ENCODE measurements at regions not wholly inside any gene's neighbourhood (a gene's known extent, or its start where the extent isn't known, plus 50 kb on each side); places are given as distances from the start of the nearest gene placed in this dataset.

GRCh38 chr2:126822921-126823320 lies 75.8 kb upstream of the TEX51 start:
- intact Hi-C loops (cut with DNase I) = no loop called here

GRCh38 chr2:126823951-126824350 lies 74.7 kb upstream of the TEX51 start:
- intact Hi-C loops (cut with DNase I) = no loop called here
- no peaks in the 10 kb centered on the region for H3K4me1 ChIP-seq (ENCODE audit: control insufficient read depth in 2 of 3, insufficient read depth in 2 of 3, low read depth in 1 of 3, low read length in 3 of 3)
- no peaks in the 10 kb centered on the region for H3K27me3 ChIP-seq (ENCODE audit: control insufficient read depth, insufficient read depth, low read length)
- H3K9me3 ChIP-seq (ENCODE audit: control insufficient read depth in 2 of 3, insufficient read depth in 1 of 3, low read length in 3 of 3) = no peaks in the 10 kb centered on the region
- H3K27ac ChIP-seq (ENCODE audit: low read depth in 2 of 2, low read length in 2 of 2) = no peak overlapping the region
- H3K4me3 ChIP-seq (ENCODE audit: low read length in 3 of 3) = no peak overlapping the region
- DNase-seq = no peak
- no peak for TF ChIP-seq CTCF (IDR thresholded peaks at IDR 0.05; ENCODE audit: borderline replicate concordance, extremely low read depth, insufficient read depth)
- FAIRE-seq = no peak
- no peak overlapping the region for H3K9ac ChIP-seq (ENCODE audit: low read length in 3 of 3)
- no peaks in the 10 kb centered on the region for H3K36me3 ChIP-seq (ENCODE audit: control insufficient read depth in 2 of 3, insufficient read depth in 3 of 3, low read length in 3 of 3)

More at GRCh38 chr2:126822921-126823320, 75.8 kb upstream of the TEX51 start:
- Histone ChIP-seq H3K27me3 (ENCODE audit: control insufficient read depth, insufficient read depth, low read length) (no peaks in the 10 kb centered on the region), H3K27ac (ENCODE audit: low read depth in 2 of 2, low read length in 2 of 2) (no peak overlapping the region), H3K9me3 (ENCODE audit: control insufficient read depth in 2 of 3, insufficient read depth in 1 of 3, low read length in 3 of 3) (no peaks in the 10 kb centered on the region), H3K4me1 (ENCODE audit: control insufficient read depth in 2 of 3, insufficient read depth in 2 of 3, low read depth in 1 of 3, low read length in 3 of 3) (no peaks in the 10 kb centered on the region), H3K9ac (ENCODE audit: low read length in 3 of 3) (no peak overlapping the region), H3K36me3 (ENCODE audit: control insufficient read depth in 2 of 3, insufficient read depth in 3 of 3, low read length in 3 of 3) (no peaks in the 10 kb centered on the region), H3K4me3 (ENCODE audit: low read length in 3 of 3) (no peak overlapping the region)
- DNase-seq (no peak), FAIRE-seq (no peak)
- no peak for TF ChIP-seq CTCF (IDR thresholded peaks at IDR 0.05; ENCODE audit: borderline replicate concordance, extremely low read depth, insufficient read depth)

- Histone ChIP-seq H3K4me3 (ENCODE audit: low read length in 3 of 3) (no peak overlapping the region), H3K4me1 (ENCODE audit: control insufficient read depth in 2 of 3, insufficient read depth in 2 of 3, low read depth in 1 of 3, low read length in 3 of 3) (no peaks in the 10 kb centered on the region), H3K9me3 (ENCODE audit: control insufficient read depth in 2 of 3, insufficient read depth in 1 of 3, low read length in 3 of 3) (no peaks in the 10 kb centered on the region), H3K27ac (ENCODE audit: low read depth in 2 of 2, low read length in 2 of 2) (no peak overlapping the region), H3K27me3 (ENCODE audit: control insufficient read depth, insufficient read depth, low read length) (no peaks in the 10 kb centered on the region), H3K9ac (ENCODE audit: low read length in 3 of 3) (no peak overlapping the region), H3K36me3 (ENCODE audit: control insufficient read depth in 2 of 3, insufficient read depth in 3 of 3, low read length in 3 of 3) (no peaks in the 10 kb centered on the region)
- no peak for FAIRE-seq
- DNase-seq = no peak
- intact Hi-C loops (cut with DNase I) = no loop called here
- no peak for TF ChIP-seq CTCF (IDR thresholded peaks at IDR 0.05; ENCODE audit: borderline replicate concordance, extremely low read depth, insufficient read depth)
These were observed 74.0 kb upstream of the TEX51 start for GRCh38 chr2:126824663-126825062.

GRCh38 chr2:126825316-126825715 lies 73.4 kb upstream of the TEX51 start:
- TF ChIP-seq CTCF (IDR thresholded peaks at IDR 0.05; ENCODE audit: borderline replicate concordance, extremely low read depth, insufficient read depth) = no peak
- no peak for DNase-seq
- intact Hi-C loops (cut with DNase I) = no loop called here

More at GRCh38 chr2:126825316-126825715, 73.4 kb upstream of the TEX51 start:
- Histone ChIP-seq H3K4me1 (ENCODE audit: control insufficient read depth in 2 of 3, insufficient read depth in 2 of 3, low read depth in 1 of 3, low read length in 3 of 3) (no peaks in the 10 kb centered on the region), H3K4me3 (ENCODE audit: low read length in 3 of 3) (no peak overlapping the region), H3K27me3 (ENCODE audit: control insufficient read depth, insufficient read depth, low read length) (no peaks in the 10 kb centered on the region), H3K9ac (ENCODE audit: low read length in 3 of 3) (no peak overlapping the region), H3K36me3 (ENCODE audit: control insufficient read depth in 2 of 3, insufficient read depth in 3 of 3, low read length in 3 of 3) (no peaks in the 10 kb centered on the region), H3K9me3 (ENCODE audit: control insufficient read depth in 2 of 3, insufficient read depth in 1 of 3, low read length in 3 of 3) (no peaks in the 10 kb centered on the region), H3K27ac (ENCODE audit: low read depth in 2 of 2, low read length in 2 of 2) (no peak overlapping the region)
- FAIRE-seq = no peak
